Pancreas (tissue), 10 donors: ENCODE measurements at regions not wholly inside any gene's neighbourhood (a gene's known extent, or its start where the extent isn't known, plus 50 kb on each side); places are given as distances from the start of the nearest gene placed in this dataset.
"Not testable (repeated sequence)": the region's sequence is repeated elsewhere in the genome, so short reads cannot be mapped to it uniquely, and the experiment has no call there.

Experiments used
- ATAC-seq, 4 donors: fragments of 200-7000 bp; cut with Tn5 transposase; one replicate each; pipeline versions ENCODE4 v1.8.0 to v1.9.1; 2020; ENCODE audit warnings: mild to moderate bottlenecking in 4 of 4, moderate library complexity in 4 of 4
- DNase-seq, 6 donors: peaks; one replicate each; pipeline ENCODE4 v3.0.0-alpha.2; 2020
- FAIRE-seq: peaks from 2 replicates; lab custom pipeline; 2012; peaks lifted over from hg19 to GRCh38; lab: Jason Lieb, UNC
- H3K27ac ChIP-seq, 4 donors: fragments of 200-600 bp; sonication (generic); 1 replicate in 3 of 4; 2 replicates in 1 of 4; pipeline versions ENCODE4 v1.5.0 to v1.8.0; 2020
- H3K27me3 ChIP-seq, 4 donors: fragments of 200-600 bp; one replicate each; pipeline ENCODE4 v1.8.0; 2021
- H3K36me3 ChIP-seq, 3 donors: fragments of 200-600 bp; sonication (generic) in 1 of 3; one replicate each; pipeline versions ENCODE4 v1.5.0 to v1.8.0; 2020 to 2021
- H3K4me1 ChIP-seq, 3 donors: fragments of 200-600 bp; one replicate each; pipeline ENCODE4 v1.8.0; 2021
- H3K4me3 ChIP-seq, 4 donors: fragments of 200-600 bp; sonication (generic) in 2 of 4; one replicate each; pipeline versions ENCODE4 v1.5.0 to v1.8.0; 2020 to 2021
- H3K9me3 ChIP-seq, 4 donors: fragments of 200-600 bp; one replicate each; pipeline ENCODE4 v1.8.0; 2021
- WGBS, 2 donors: extraction: QIAGEN DNeasy Blood & Tissue Kit; methylation state at CpG; one replicate each; pipeline ENCODE4 v1.1.7; 2013; 5-methylcytosine and 5-hydroxymethylcytosine counted together
- intact Hi-C, 3 donors: fragments of 100-400 bp; cut with DNase I; formaldehyde crosslinking; loops; one replicate each; pipeline versions ENCODE4 v1.11.1 to v1.14.2; 2022
- TF ChIP-seq, protein P1 (sequence below), 4 donors: fragments of 200-600 bp; sonication (generic) in 3 of 4; IDR thresholded peaks; one replicate each; pipeline versions ENCODE4 v1.5.0 to v1.8.0; 2021; ENCODE audit warnings: antibody characterized with exemption in 4 of 4
- donor health status: healthy with polysubstance abuse.
- donor health status: DM: no; HTN: no; CAD: no; lungs with moderate emphysema.
- donor health status: DM: no; HTN: no; CAD: no.
- donor health status: control.
- donor health status: control.
- donor health status: Bipolar disorder and iron deficiency.
- donor health status: DM: yes; HTN: yes; CAD: no.
- donor health status: DM: no; HTN: no; CAD: no.
- donor health status: DM: no; HTN: no; CAD: no.
- donor health status: DM: yes; HTN: yes; CAD: no.

DNA sequence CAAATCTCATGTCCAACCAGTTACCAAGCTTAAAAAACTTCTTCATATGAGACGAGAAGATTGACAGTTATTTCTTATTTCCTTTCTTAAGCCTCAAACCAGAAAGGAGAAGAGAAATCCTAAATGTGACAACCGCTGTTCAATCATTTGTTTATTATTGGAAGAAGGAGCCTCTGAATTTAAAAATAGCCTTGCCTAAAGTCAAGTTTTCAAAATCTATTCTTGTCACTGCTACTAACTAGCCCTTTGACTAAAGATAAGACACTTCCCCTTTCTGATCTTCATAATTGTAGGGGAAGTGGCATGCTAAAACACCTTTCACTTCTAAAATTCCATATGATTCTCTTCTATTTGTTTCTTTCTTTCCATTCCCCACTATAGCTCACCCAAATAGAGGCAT lies 106.2 kb upstream of the EMB start:
- TF ChIP-seq, protein P1, sequence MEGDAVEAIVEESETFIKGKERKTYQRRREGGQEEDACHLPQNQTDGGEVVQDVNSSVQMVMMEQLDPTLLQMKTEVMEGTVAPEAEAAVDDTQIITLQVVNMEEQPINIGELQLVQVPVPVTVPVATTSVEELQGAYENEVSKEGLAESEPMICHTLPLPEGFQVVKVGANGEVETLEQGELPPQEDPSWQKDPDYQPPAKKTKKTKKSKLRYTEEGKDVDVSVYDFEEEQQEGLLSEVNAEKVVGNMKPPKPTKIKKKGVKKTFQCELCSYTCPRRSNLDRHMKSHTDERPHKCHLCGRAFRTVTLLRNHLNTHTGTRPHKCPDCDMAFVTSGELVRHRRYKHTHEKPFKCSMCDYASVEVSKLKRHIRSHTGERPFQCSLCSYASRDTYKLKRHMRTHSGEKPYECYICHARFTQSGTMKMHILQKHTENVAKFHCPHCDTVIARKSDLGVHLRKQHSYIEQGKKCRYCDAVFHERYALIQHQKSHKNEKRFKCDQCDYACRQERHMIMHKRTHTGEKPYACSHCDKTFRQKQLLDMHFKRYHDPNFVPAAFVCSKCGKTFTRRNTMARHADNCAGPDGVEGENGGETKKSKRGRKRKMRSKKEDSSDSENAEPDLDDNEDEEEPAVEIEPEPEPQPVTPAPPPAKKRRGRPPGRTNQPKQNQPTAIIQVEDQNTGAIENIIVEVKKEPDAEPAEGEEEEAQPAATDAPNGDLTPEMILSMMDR (IDR thresholded peaks at IDR 0.05): no peak
- Histone ChIP-seq H3K4me3 (no peak overlapping the region), H3K27ac (no peak overlapping the region), H3K36me3 (no peaks in the 10 kb centered on the region), H3K27me3 (no peaks in the 10 kb centered on the region), H3K4me1 (no peaks in the 10 kb centered on the region), H3K9me3 (no peaks in the 10 kb centered on the region)
- whole genome bisulfite sequencing, 2 donors: 85 to 90% methylated on average over 2 of the region's 2 CpGs
- intact Hi-C loops: no loop called here
- ATAC-seq (no peak), DNase-seq (no peak), FAIRE-seq (no peak)

DNA sequence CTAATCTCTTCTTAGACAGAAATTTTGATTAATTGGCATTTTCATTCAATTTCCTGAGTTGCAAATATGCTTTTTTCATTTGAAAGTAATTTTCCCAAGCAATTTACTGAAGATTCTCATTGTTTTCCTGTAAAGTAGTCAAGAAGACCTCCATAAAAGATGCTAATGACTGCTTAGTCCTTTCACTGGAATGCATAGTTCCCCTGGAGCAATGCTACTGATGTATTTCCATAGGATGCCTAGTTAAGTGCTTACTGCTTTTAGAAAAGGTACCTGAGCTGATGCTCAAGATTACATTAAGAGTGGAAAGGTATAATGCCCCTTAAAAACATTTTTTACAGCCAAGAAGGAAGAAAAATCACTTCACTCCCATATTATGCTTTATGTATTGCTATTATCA lies 109.2 kb upstream of the EMB start:
- Histone ChIP-seq H3K4me3 (no peak overlapping the region), H3K9me3 (no peaks in the 10 kb centered on the region), H3K4me1 (no peaks in the 10 kb centered on the region), H3K27ac (no peak overlapping the region), H3K27me3 (no peaks in the 10 kb centered on the region), H3K36me3 (no peaks in the 10 kb centered on the region)
- DNase-seq: no peak
- no peak for ATAC-seq
- no peak for FAIRE-seq
- intact Hi-C loops: no loop called here
- TF ChIP-seq, protein P1 (IDR thresholded peaks at IDR 0.05): no peak

- TF ChIP-seq, protein P1 (IDR thresholded peaks at IDR 0.05): no peak
- no peaks in the 10 kb centered on the region for H3K4me1 ChIP-seq
- DNase-seq: no peak
- no peaks in the 10 kb centered on the region for H3K27me3 ChIP-seq
- ATAC-seq: no peak
- 65 to 73% methylated on average over 3 of the region's 3 CpGs for WGBS, 2 donors
- intact Hi-C loops: no loop called here
- H3K4me3 ChIP-seq: no peak overlapping the region
- no peak overlapping the region for H3K27ac ChIP-seq
- H3K9me3 ChIP-seq: no peaks in the 10 kb centered on the region
- H3K36me3 ChIP-seq: no peaks in the 10 kb centered on the region
- no peak for FAIRE-seq
Observed at GRCh38 chr5:50550993-50551392, 109.9 kb upstream of the EMB start.

DNA sequence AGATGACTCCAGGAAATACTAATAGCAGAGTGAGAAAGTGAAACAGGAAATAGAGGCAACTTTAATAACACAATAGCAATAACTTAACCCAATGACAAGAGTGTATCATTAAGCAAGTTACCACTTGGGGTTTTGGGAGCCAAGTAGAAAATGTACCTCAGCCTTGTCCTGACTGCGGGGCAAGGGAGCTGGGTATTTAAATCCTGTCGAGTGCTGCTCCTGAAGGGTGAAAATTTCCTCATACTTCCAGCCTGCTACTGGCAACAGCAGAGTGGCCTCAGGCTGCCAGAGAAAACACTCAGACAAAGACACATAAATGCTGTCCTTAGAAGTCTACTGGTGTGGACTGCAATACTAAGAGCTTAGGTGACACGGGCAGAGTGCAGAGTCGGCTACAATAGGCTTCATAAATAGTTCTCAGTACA lies 112.5 kb upstream of the EMB start:
- TF ChIP-seq, protein P1 (IDR thresholded peaks at IDR 0.05): no peak
- WGBS, 2 donors: 57 to 60% methylated on average over 4 of the region's 4 CpGs
- peak in 3 of 4 donors; percentile 31 to 61 (median 61) for ATAC-seq
- intact Hi-C loops: no loop called here
- Histone ChIP-seq H3K4me1 (no peaks in the 10 kb centered on the region), H3K4me3 (no peak overlapping the region), H3K27me3 (no peaks in the 10 kb centered on the region), H3K27ac (no peak overlapping the region), H3K9me3 (no peaks in the 10 kb centered on the region), H3K36me3 (no peaks in the 10 kb centered on the region)
- FAIRE-seq: no peak
- DNase-seq: peak in 1 of 6 donors; percentile 32

GRCh38 chr5:50558640-50559039 lies 107.8 kb upstream of the PARP8 start:
- H3K27ac ChIP-seq, H3K36me3 ChIP-seq, ATAC-seq, H3K4me3 ChIP-seq, H3K27me3 ChIP-seq, DNase-seq, H3K9me3 ChIP-seq, intact Hi-C loops, H3K4me1 ChIP-seq: not testable (repeated sequence)
- FAIRE-seq: peak; percentile 43

GRCh38 chr5:50559955-50560354 lies 106.5 kb upstream of the PARP8 start:
- H3K27me3 ChIP-seq: no peaks in the 10 kb centered on the region
- FAIRE-seq (no peak), ATAC-seq (no peak), DNase-seq (no peak)
- intact Hi-C loops: no loop called here
- H3K36me3 ChIP-seq: no peaks in the 10 kb centered on the region
- 71 to 83% methylated on average over 1 of the region's 1 CpG for WGBS, 2 donors
- H3K4me1 ChIP-seq: no peaks in the 10 kb centered on the region
- TF ChIP-seq, protein P1 (IDR thresholded peaks at IDR 0.05): no peak
- H3K9me3 ChIP-seq: no peaks in the 10 kb centered on the region
- no peak overlapping the region for H3K27ac ChIP-seq
- no peak overlapping the region for H3K4me3 ChIP-seq
